EH (cell line): ENCODE measurements at regions not wholly inside any gene's neighbourhood (a gene's known extent, or its start where the extent isn't known, plus 50 kb on each side); places are given as distances from the start of the nearest gene placed in this dataset.

Source experiments
- DNase-seq: peaks from one replicate; pipeline ENCODE4 v3.0.0-alpha.2; 2015; ENCODE audit warnings: low read depth

- no peak for DNase-seq
Measured at GRCh38 chr5:86780018-86780417, 162.3 kb downstream of the COX7C start.

- DNase-seq = no peak
Measured at GRCh38 chr5:86786955-86787354, 169.2 kb downstream of the COX7C start.

GRCh38 chr5:86795659-86796058 lies 177.9 kb downstream of the COX7C start:
- DNase-seq = no peak

- DNase-seq = no peak
Measured at GRCh38 chr5:86797677-86798076, 179.9 kb downstream of the COX7C start.

- DNase-seq = no peak
Measured at GRCh38 chr5:86806206-86806605, 188.5 kb downstream of the COX7C start.

- no peak for DNase-seq
Measured at GRCh38 chr5:86807046-86808031, 189.6 kb downstream of the COX7C start.

GRCh38 chr5:86814315-86814714 lies 196.6 kb downstream of the COX7C start:
- DNase-seq = no peak

- no peak for DNase-seq
Measured at GRCh38 chr5:86814907-86815306, 197.2 kb downstream of the COX7C start.

GRCh38 chr5:86824637-86825036 lies 206.9 kb downstream of the COX7C start:
- no peak for DNase-seq

- no peak for DNase-seq
Measured at GRCh38 chr5:86831128-86831527, 213.4 kb downstream of the COX7C start.

GRCh38 chr5:86833868-86834267 lies 216.1 kb downstream of the COX7C start:
- DNase-seq = no peak

GRCh38 chr5:86837610-86838009 lies 219.9 kb downstream of the COX7C start:
- peak; percentile 3 for DNase-seq

GRCh38 chr5:86838083-86838482 lies 220.3 kb downstream of the COX7C start:
- DNase-seq = no peak

- no peak for DNase-seq
Measured at GRCh38 chr5:86841000-86841644, 223.4 kb downstream of the COX7C start.

- no peak for DNase-seq
Measured at GRCh38 chr5:86858442-86858841, 240.7 kb downstream of the COX7C start.

- DNase-seq = no peak
Measured at GRCh38 chr5:86861512-86861911, 243.8 kb downstream of the COX7C start.

GRCh38 chr5:86862093-86862492 lies 244.4 kb downstream of the COX7C start:
- no peak for DNase-seq

GRCh38 chr5:86864051-86864450 lies 246.3 kb downstream of the COX7C start:
- no peak for DNase-seq

- DNase-seq = no peak
Measured at GRCh38 chr5:86865256-86865785, 247.6 kb downstream of the COX7C start.

- DNase-seq = no peak
Measured at GRCh38 chr5:86866036-86866435, 248.3 kb downstream of the COX7C start.

- DNase-seq = no peak
Measured at GRCh38 chr5:86869268-86869667, 251.5 kb downstream of the COX7C start.

- no peak for DNase-seq
Measured at GRCh38 chr5:86875539-86875938, 257.8 kb downstream of the COX7C start.

GRCh38 chr5:86878250-86878649 lies 260.5 kb downstream of the COX7C start:
- DNase-seq = peak; percentile 21
